ENCODE measurements at regions not wholly inside any gene's neighbourhood (a gene's known extent, or its start where the extent isn't known, plus 50 kb on each side); places are given as distances from the start of the nearest gene placed in this dataset.
"Not testable (repeated sequence)": the region's sequence is repeated elsewhere in the genome, so short reads cannot be mapped to it uniquely, and the experiment has no call there.

DNA sequence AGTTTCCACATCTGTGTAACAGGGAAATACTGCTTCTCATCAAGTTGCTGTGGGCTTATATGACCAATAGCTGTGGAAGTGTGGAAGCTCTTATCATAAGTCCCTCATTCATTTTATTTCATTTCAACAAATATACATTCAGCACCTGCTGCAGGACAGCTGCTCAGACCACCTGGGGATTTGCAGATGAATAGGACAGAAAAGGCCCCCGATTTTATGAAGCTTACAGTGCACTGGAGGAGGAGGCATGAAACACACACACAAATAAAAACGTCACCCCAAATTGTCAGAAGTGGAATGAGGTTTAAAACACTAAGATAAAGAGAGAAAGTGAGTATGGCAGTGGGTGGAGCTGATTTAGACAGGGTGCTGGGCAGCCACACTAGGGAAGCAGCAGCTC is 107.2 kb downstream of the DRD1 start:
- no peak for TF ChIP-seq POLR2A (IDR thresholded peaks at IDR 0.05; ENCODE audit: extremely low read depth, insufficient read length)
- TF ChIP-seq, protein P1, sequence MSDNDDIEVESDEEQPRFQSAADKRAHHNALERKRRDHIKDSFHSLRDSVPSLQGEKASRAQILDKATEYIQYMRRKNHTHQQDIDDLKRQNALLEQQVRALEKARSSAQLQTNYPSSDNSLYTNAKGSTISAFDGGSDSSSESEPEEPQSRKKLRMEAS (IDR thresholded peaks at IDR 0.05; ENCODE audit: low read depth, low read length): no peak
- no peak for TF ChIP-seq MYC (IDR thresholded peaks at IDR 0.05; ENCODE audit: low read depth, low read length)
- TF ChIP-seq, protein P2, sequence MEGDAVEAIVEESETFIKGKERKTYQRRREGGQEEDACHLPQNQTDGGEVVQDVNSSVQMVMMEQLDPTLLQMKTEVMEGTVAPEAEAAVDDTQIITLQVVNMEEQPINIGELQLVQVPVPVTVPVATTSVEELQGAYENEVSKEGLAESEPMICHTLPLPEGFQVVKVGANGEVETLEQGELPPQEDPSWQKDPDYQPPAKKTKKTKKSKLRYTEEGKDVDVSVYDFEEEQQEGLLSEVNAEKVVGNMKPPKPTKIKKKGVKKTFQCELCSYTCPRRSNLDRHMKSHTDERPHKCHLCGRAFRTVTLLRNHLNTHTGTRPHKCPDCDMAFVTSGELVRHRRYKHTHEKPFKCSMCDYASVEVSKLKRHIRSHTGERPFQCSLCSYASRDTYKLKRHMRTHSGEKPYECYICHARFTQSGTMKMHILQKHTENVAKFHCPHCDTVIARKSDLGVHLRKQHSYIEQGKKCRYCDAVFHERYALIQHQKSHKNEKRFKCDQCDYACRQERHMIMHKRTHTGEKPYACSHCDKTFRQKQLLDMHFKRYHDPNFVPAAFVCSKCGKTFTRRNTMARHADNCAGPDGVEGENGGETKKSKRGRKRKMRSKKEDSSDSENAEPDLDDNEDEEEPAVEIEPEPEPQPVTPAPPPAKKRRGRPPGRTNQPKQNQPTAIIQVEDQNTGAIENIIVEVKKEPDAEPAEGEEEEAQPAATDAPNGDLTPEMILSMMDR (IDR thresholded peaks at IDR 0.05; ENCODE audit: low read depth, low read length): no peak
- H3K4me3 ChIP-seq (ENCODE audit: low read depth, low read length): no peak overlapping the region
- DNase-seq (ENCODE audit: low read depth): no peak

GRCh38 chr5:175335691-175336090 is 108.3 kb downstream of the DRD1 start:
- H3K4me3 ChIP-seq (ENCODE audit: low read depth, low read length): no peak overlapping the region
- TF ChIP-seq, protein P2 (IDR thresholded peaks at IDR 0.05; ENCODE audit: low read depth, low read length): no peak
- TF ChIP-seq, protein P1 (IDR thresholded peaks at IDR 0.05; ENCODE audit: low read depth, low read length): no peak
- TF ChIP-seq POLR2A (IDR thresholded peaks at IDR 0.05; ENCODE audit: extremely low read depth, insufficient read length): no peak
- no peak for TF ChIP-seq MYC (IDR thresholded peaks at IDR 0.05; ENCODE audit: low read depth, low read length)
- DNase-seq (ENCODE audit: low read depth): no peak

DNA sequence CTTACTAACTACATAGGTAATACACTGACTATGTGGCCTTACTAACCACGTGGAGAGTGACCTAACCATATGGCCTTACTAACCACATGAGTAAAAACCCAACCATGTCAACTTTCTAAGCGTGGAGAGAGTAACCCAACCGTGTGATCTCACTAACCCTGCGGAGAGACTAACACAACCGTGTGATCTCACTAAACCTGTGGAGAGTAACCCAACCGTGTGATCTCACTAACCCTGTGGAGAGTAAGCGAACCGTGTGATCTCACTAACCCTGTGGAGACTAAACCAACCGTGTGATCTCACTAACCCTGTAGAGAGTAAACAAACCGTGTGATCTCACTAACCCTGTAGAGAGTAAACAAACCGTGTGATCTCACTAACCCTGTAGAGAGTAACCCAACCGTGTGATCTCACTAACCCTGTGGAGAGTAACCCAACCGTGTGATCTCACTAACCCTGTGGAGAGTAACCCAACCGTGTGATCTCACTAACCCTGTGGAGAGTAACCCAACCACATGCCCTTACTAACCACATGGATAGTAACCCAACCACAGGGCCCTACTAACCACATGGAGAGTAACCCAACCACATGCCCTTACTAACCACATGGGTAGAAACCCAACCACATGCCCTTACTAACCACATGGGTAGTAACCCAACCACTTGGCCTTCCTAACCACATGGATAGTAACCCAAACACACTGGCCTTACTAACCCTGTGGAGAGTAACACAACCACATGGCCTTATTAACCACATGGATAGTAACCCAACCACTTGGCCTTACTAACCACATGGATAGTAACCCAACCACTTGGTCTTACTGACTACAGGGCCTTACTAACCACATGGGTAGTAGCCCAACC is 112.6 kb downstream of the DRD1 start:
- DNase-seq (ENCODE audit: low read depth): peak; percentile 2
- H3K4me3 ChIP-seq (ENCODE audit: low read depth, low read length): not testable (repeated sequence)

DNA sequence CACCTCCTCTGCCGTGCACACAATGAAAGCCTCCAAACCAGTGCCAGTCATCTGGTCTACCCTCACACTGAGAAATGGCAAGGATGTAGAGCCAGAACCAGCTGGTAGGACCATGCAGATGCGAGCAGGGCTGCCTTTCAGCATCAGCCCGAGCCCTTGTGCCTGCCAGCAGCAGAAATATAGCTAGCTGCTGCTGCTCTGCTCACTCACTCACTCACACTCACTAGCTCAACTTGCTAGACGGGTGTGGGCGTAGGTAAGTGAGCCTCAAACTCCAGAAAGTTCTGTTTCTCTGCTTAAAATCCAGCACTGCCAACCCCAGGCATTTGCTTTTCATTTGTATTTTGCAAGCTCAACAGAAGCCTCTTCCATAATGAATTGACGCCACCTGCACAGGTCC is 114.0 kb downstream of the DRD1 start:
- no peak for DNase-seq (ENCODE audit: low read depth)
- TF ChIP-seq, protein P2 (IDR thresholded peaks at IDR 0.05; ENCODE audit: low read depth, low read length): no peak
- TF ChIP-seq, protein P1 (IDR thresholded peaks at IDR 0.05; ENCODE audit: low read depth, low read length): no peak
- TF ChIP-seq MYC (IDR thresholded peaks at IDR 0.05; ENCODE audit: low read depth, low read length) (no peak), POLR2A (IDR thresholded peaks at IDR 0.05; ENCODE audit: extremely low read depth, insufficient read length) (no peak)
- no peak overlapping the region for H3K4me3 ChIP-seq (ENCODE audit: low read depth, low read length)

- DNase-seq (ENCODE audit: low read depth): no peak
- TF ChIP-seq, protein P1 (IDR thresholded peaks at IDR 0.05; ENCODE audit: low read depth, low read length): no peak
- TF ChIP-seq MYC (IDR thresholded peaks at IDR 0.05; ENCODE audit: low read depth, low read length): no peak
- TF ChIP-seq, protein P2 (IDR thresholded peaks at IDR 0.05; ENCODE audit: low read depth, low read length): no peak
- TF ChIP-seq POLR2A (IDR thresholded peaks at IDR 0.05; ENCODE audit: extremely low read depth, insufficient read length): no peak
These were observed 115.3 kb downstream of the DRD1 start for GRCh38 chr5:175328687-175329086.

DNA sequence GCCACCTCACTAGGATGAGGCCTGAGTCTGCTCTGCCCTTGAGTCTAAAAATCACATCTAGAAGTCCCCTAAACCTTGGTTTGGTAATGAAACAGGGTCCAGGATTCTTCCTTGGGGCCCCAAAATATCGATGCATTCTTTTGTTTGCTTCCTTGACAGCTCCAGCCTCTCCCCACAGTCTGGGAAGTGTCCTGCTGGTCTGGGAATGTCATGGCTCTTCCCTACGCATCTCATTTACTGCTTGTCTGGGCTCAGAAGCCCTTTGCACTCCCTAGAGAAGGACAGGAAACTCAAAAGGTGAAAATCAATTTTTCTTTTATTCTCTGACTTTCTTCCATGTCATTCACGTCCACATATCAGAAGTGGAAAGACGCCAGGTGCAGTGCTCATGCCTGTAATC is 115.8 kb downstream of the DRD1 start:
- TF ChIP-seq MYC (IDR thresholded peaks at IDR 0.05; ENCODE audit: low read depth, low read length) (no peak), POLR2A (IDR thresholded peaks at IDR 0.05; ENCODE audit: extremely low read depth, insufficient read length) (no peak)
- TF ChIP-seq, protein P2 (IDR thresholded peaks at IDR 0.05; ENCODE audit: low read depth, low read length): no peak
- TF ChIP-seq, protein P1 (IDR thresholded peaks at IDR 0.05; ENCODE audit: low read depth, low read length): no peak
- H3K4me3 ChIP-seq (ENCODE audit: low read depth, low read length): no peak overlapping the region
- DNase-seq (ENCODE audit: low read depth): no peak

More at GRCh38 chr5:175328687-175329086, 115.3 kb downstream of the DRD1 start:
- H3K4me3 ChIP-seq (ENCODE audit: low read depth, low read length): no peak overlapping the region

Measured in NB4 (cell line).